Memory B cell (primary cell): ENCODE measurements at regions not wholly inside any gene's neighbourhood (a gene's known extent, or its start where the extent isn't known, plus 50 kb on each side); places are given as distances from the start of the nearest gene placed in this dataset.

ENCODE experiments used
- ATAC-seq: fragments of 150-1000 bp; cut with Tn5 transposase; 2 replicates; pipeline ENCODE4 v1.10.0; 2021; ENCODE audit warnings: low read depth, mild to moderate bottlenecking, moderate library complexity
- DNase-seq, 2 donors: peaks; one replicate each; pipeline ENCODE4 v3.0.0; 2022; ENCODE audit warnings: low spot score in 2 of 2
- H3K27ac Mint-ChIP-seq: one replicate; pipeline ENCODE4 v1.8.0; 2022; ENCODE audit warnings: mild to moderate bottlenecking, moderate library complexity, mixed read lengths
- H3K27me3 Mint-ChIP-seq: one replicate; pipeline ENCODE4 v1.8.0; 2022; ENCODE audit warnings: mixed read lengths
- H3K36me3 Mint-ChIP-seq: one replicate; pipeline ENCODE4 v1.8.0; 2022; ENCODE audit warnings: mild to moderate bottlenecking, mixed read lengths
- H3K4me1 Mint-ChIP-seq: one replicate; pipeline ENCODE4 v1.8.0; 2022; ENCODE audit warnings: mixed read lengths
- H3K4me3 Mint-ChIP-seq: one replicate; pipeline ENCODE4 v1.8.0; 2022; ENCODE audit warnings: mild to moderate bottlenecking, moderate library complexity, mixed read lengths
- H3K9me3 Mint-ChIP-seq: one replicate; pipeline ENCODE4 v1.8.0; 2022; ENCODE audit warnings: mixed read lengths

- no peak overlapping the region for H3K27ac Mint-ChIP-seq
- DNase-seq (no peak), ATAC-seq (no peak)
- no peaks in the 10 kb centered on the region for H3K9me3 Mint-ChIP-seq
- peaks cover 7% of the 10 kb centered on the region for H3K27me3 Mint-ChIP-seq
- H3K36me3 Mint-ChIP-seq, result no peaks in the 10 kb centered on the region
- peaks cover 2% of the 10 kb centered on the region for H3K4me1 Mint-ChIP-seq
- no peak overlapping the region for H3K4me3 Mint-ChIP-seq
These were observed 163.6 kb downstream of the BRMS1L start for GRCh38 chr14:35989736-35990135.

GRCh38 chr14:35988972-35989690 is 163.0 kb downstream of the BRMS1L start:
- Mint-ChIP-seq H3K4me3 (no peak overlapping the region), H3K27me3 (peaks cover 7% of the 10 kb centered on the region), H3K36me3 (no peaks in the 10 kb centered on the region), H3K9me3 (no peaks in the 10 kb centered on the region), H3K27ac (no peak overlapping the region), H3K4me1 (peaks cover 2% of the 10 kb centered on the region)
- no peak for ATAC-seq
- DNase-seq, result no peak

GRCh38 chr14:35988550-35988949 is 162.4 kb downstream of the BRMS1L start:
- ATAC-seq (no peak), DNase-seq (no peak)
- H3K27me3 Mint-ChIP-seq, result peaks cover 7% of the 10 kb centered on the region
- no peaks in the 10 kb centered on the region for H3K9me3 Mint-ChIP-seq
- no peak overlapping the region for H3K4me3 Mint-ChIP-seq
- H3K36me3 Mint-ChIP-seq, result no peaks in the 10 kb centered on the region
- H3K4me1 Mint-ChIP-seq, result peaks cover 2% of the 10 kb centered on the region
- H3K27ac Mint-ChIP-seq, result no peak overlapping the region

DNA sequence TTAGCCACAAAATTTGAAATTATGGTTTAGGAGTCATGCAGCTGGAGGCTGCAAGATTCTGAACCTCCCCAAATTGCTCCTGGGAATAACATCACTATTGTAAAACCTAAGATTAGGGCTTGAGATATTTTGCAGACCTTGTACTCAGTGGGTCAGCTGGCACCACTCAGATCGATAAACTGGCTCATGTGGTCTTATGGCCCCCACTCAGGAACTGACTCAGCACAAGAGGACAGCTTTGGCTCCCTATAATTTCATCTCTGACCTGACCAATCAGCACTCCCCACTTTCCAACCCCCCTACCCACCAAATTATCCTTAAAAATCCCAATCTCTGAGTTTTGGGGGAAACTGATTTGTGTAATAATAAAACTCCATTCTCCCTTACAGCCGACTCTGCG is 161.6 kb downstream of the BRMS1L start:
- Mint-ChIP-seq H3K9me3 (no peaks in the 10 kb centered on the region), H3K36me3 (no peaks in the 10 kb centered on the region), H3K27me3 (peaks cover 7% of the 10 kb centered on the region)

GRCh38 chr14:35986219-35986573 is 160.1 kb downstream of the BRMS1L start:
- no peak overlapping the region for H3K27ac Mint-ChIP-seq
- no peak overlapping the region for H3K4me3 Mint-ChIP-seq
- no peaks in the 10 kb centered on the region for H3K36me3 Mint-ChIP-seq
- H3K4me1 Mint-ChIP-seq, result peaks cover 2% of the 10 kb centered on the region
- DNase-seq (no peak), ATAC-seq (no peak)
- peaks cover 7% of the 10 kb centered on the region for H3K27me3 Mint-ChIP-seq
- H3K9me3 Mint-ChIP-seq, result no peaks in the 10 kb centered on the region

More for the DNA sequence above, 161.6 kb downstream of the BRMS1L start:
- no peak for ATAC-seq
- no peak overlapping the region for H3K4me3 Mint-ChIP-seq
- DNase-seq, result no peak
- no peak overlapping the region for H3K27ac Mint-ChIP-seq
- peaks cover 2% of the 10 kb centered on the region for H3K4me1 Mint-ChIP-seq

DNA sequence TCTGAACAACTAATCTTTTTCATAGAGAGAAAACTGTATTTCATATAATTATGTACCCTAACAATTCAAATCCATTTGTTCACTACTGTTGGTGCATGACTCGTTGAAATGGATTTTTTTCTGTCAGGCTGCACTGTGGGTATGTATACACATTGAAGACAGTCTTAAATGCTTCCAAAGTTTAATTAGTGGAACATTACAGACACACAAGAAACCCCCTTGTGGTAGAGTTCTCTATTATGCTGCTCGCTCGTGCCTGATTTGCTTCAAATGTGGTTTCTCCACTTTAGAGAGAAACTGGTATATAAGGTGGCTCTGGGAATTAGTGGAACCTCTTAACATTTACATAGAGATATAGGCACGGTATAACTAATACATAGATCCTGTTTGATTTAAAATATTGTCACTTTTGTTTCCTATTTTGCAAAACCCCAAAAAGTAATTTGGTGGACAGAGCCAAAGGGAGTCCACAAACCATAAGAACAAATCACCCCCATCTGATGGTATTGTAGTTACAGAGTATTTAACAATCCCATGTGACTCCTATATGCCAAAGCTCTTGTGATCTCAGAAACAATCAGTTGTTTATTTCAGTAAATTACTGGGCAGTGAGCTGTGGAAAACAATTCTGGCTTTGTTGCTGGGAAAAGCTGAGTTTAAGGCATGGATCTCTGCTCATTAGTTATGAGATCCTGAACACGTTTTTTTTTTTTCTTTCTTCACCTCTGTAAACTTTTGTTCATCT is 159.5 kb downstream of the BRMS1L start:
- no peak overlapping the region for H3K4me3 Mint-ChIP-seq
- peaks cover 2% of the 10 kb centered on the region for H3K4me1 Mint-ChIP-seq
- ATAC-seq (no peak), DNase-seq (no peak)
- no peaks in the 10 kb centered on the region for H3K9me3 Mint-ChIP-seq
- no peak overlapping the region for H3K27ac Mint-ChIP-seq
- peaks cover 5% of the 10 kb centered on the region for H3K27me3 Mint-ChIP-seq
- H3K36me3 Mint-ChIP-seq, result no peaks in the 10 kb centered on the region

- no peaks in the 10 kb centered on the region for H3K36me3 Mint-ChIP-seq
- no peaks in the 10 kb centered on the region for H3K4me1 Mint-ChIP-seq
- no peaks in the 10 kb centered on the region for H3K9me3 Mint-ChIP-seq
- H3K27ac Mint-ChIP-seq, result no peak overlapping the region
- ATAC-seq (no peak), DNase-seq (no peak)
- no peaks in the 10 kb centered on the region for H3K27me3 Mint-ChIP-seq
- no peak overlapping the region for H3K4me3 Mint-ChIP-seq
These were observed 153.4 kb downstream of the BRMS1L start for GRCh38 chr14:35979531-35979930.

DNA sequence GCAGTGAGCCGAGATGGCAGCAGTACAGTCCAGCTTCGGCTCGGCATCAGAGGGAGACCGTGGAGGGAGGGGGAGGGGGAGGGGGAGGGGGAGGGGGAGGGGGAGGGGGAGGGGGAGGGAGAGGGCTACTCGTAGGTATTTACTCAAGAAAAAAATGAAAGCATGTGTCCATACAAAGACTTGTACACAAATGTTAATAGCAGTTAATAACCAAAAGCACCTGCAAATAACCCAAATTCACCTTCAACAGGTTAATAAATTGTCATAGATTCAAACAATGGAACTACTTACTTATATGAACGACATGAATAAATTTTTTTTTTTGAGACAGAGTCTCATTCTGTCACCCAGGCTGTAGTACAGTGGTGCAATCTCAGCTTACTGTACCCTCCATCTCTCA is 152.4 kb downstream of the BRMS1L start:
- Mint-ChIP-seq H3K9me3 (no peaks in the 10 kb centered on the region), H3K27me3 (no peaks in the 10 kb centered on the region), H3K36me3 (no peaks in the 10 kb centered on the region), H3K4me1 (no peaks in the 10 kb centered on the region), H3K4me3 (no peak overlapping the region), H3K27ac (no peak overlapping the region)
- ATAC-seq, result no peak
- no peak for DNase-seq

DNA sequence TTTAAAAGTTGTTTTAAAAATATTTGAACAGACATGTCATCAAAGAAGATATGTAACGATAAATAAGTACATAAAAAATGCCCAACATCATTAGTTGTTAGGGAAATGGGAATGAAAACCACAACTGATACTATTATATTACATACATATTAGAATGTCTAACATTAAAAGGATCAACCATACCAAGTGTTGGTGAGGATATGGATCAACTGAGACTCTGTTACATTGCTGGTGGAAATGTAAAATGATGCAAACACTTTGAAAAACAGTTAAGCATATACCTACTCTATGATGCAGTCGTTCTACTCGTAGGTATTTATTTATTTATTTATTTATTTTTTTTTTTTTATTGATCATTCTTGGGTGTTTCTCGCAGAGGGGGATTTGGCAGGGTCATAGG is 149.7 kb downstream of the BRMS1L start:
- no peak for DNase-seq
- Mint-ChIP-seq H3K4me3 (no peak overlapping the region), H3K9me3 (no peaks in the 10 kb centered on the region), H3K27ac (no peak overlapping the region), H3K36me3 (no peaks in the 10 kb centered on the region), H3K4me1 (no peaks in the 10 kb centered on the region), H3K27me3 (no peaks in the 10 kb centered on the region)
- no peak for ATAC-seq

- no peak overlapping the region for H3K4me3 Mint-ChIP-seq
- no peak for ATAC-seq
These were observed 147.6 kb downstream of the BRMS1L start for GRCh38 chr14:35973770-35974169.

GRCh38 chr14:35971965-35972630 is 146.0 kb downstream of the BRMS1L start:
- Mint-ChIP-seq H3K4me1 (no peaks in the 10 kb centered on the region), H3K27ac (no peak overlapping the region), H3K9me3 (no peaks in the 10 kb centered on the region)

More at GRCh38 chr14:35973770-35974169, 147.6 kb downstream of the BRMS1L start:
- Mint-ChIP-seq H3K9me3 (no peaks in the 10 kb centered on the region), H3K27me3 (no peaks in the 10 kb centered on the region), H3K36me3 (no peaks in the 10 kb centered on the region), H3K27ac (no peak overlapping the region), H3K4me1 (no peaks in the 10 kb centered on the region)
- no peak for DNase-seq

GRCh38 chr14:35969310-35969709 is 143.2 kb downstream of the BRMS1L start:
- DNase-seq, result no peak
- no peak overlapping the region for H3K27ac Mint-ChIP-seq
- no peak overlapping the region for H3K4me3 Mint-ChIP-seq
- H3K4me1 Mint-ChIP-seq, result no peaks in the 10 kb centered on the region
- no peaks in the 10 kb centered on the region for H3K27me3 Mint-ChIP-seq
- no peaks in the 10 kb centered on the region for H3K9me3 Mint-ChIP-seq
- no peaks in the 10 kb centered on the region for H3K36me3 Mint-ChIP-seq
- ATAC-seq, result no peak

More at GRCh38 chr14:35971965-35972630, 146.0 kb downstream of the BRMS1L start:
- ATAC-seq, result no peak
- no peaks in the 10 kb centered on the region for H3K27me3 Mint-ChIP-seq
- no peaks in the 10 kb centered on the region for H3K36me3 Mint-ChIP-seq
- DNase-seq, result no peak
- no peak overlapping the region for H3K4me3 Mint-ChIP-seq

- Mint-ChIP-seq H3K9me3 (no peaks in the 10 kb centered on the region), H3K4me3 (no peak overlapping the region), H3K4me1 (no peaks in the 10 kb centered on the region), H3K27ac (no peak overlapping the region), H3K27me3 (peaks cover 2% of the 10 kb centered on the region), H3K36me3 (no peaks in the 10 kb centered on the region)
- ATAC-seq, result no peak
- no peak for DNase-seq
These were observed 139.3 kb downstream of the BRMS1L start for GRCh38 chr14:35965400-35965799.

DNA sequence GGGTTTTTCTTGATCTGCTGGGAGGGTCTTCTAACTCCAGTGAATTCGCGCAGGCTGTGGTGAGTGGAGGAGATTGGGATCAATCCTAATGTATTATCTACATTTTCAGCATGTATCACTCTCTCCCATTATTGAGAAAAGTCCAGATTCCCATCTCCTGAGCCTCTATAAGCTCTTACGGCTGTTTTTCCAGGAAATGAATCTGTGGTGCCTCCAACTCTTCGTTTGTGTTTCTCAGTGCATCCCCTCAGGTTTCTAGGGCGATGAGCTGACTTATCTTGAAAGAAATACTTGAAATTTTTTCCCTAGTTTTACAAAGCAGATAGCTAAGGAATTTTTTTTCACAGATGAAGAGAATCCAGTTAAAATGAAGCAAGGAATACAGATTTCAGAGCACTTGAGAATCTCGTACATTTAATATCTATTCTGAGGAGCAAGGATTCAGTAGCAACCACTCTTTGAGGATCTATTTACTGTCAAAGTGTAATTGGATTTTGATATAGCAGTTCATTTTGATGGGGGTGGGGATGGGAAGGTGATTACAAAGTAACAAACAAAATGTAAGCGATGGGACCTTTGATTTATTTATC is 138.7 kb downstream of the BRMS1L start:
- H3K27me3 Mint-ChIP-seq, result peaks cover 2% of the 10 kb centered on the region
- H3K36me3 Mint-ChIP-seq, result no peaks in the 10 kb centered on the region

More for the DNA sequence above, 138.7 kb downstream of the BRMS1L start:
- DNase-seq, result no peak
- no peaks in the 10 kb centered on the region for H3K9me3 Mint-ChIP-seq
- ATAC-seq, result no peak
- no peaks in the 10 kb centered on the region for H3K4me1 Mint-ChIP-seq
- no peak overlapping the region for H3K27ac Mint-ChIP-seq
- no peak overlapping the region for H3K4me3 Mint-ChIP-seq
